Hepatic stellate cell (primary cell): ENCODE measurements at regions not wholly inside any gene's neighbourhood (a gene's known extent, or its start where the extent isn't known, plus 50 kb on each side); places are given as distances from the start of the nearest gene placed in this dataset.

Experiments used
- DNase-seq: peaks from one replicate; pipeline ENCODE4 v3.0.0; 2011; ENCODE audit warnings: low spot score

- no peak for DNase-seq
These were observed 556.7 kb downstream of the TYW1 start for GRCh38 chr7:67553378-67553777.

- no peak for DNase-seq
These were observed 558.4 kb downstream of the TYW1 start for GRCh38 chr7:67554986-67555385.

- no peak for DNase-seq
These were observed 568.3 kb downstream of the TYW1 start for GRCh38 chr7:67564959-67565358.

GRCh38 chr7:67566101-67566500, 569.5 kb downstream of the TYW1 start:
- no peak for DNase-seq

GRCh38 chr7:67571026-67571545, 574.5 kb downstream of the TYW1 start:
- DNase-seq = no peak

GRCh38 chr7:67573639-67574038, 577.0 kb downstream of the TYW1 start:
- no peak for DNase-seq

GRCh38 chr7:67588631-67589030, 592.0 kb downstream of the TYW1 start:
- no peak for DNase-seq

GRCh38 chr7:67589183-67589582, 592.5 kb downstream of the TYW1 start:
- DNase-seq = no peak

GRCh38 chr7:67590649-67591048, 594.0 kb downstream of the TYW1 start:
- no peak for DNase-seq

- no peak for DNase-seq
These were observed 597.2 kb downstream of the TYW1 start for GRCh38 chr7:67593794-67594193.

- DNase-seq = no peak
These were observed 599.0 kb downstream of the TYW1 start for GRCh38 chr7:67595431-67596180.

- no peak for DNase-seq
These were observed 600.5 kb downstream of the TYW1 start for GRCh38 chr7:67597161-67597560.

GRCh38 chr7:67598469-67598868, 601.8 kb downstream of the TYW1 start:
- DNase-seq = no peak

GRCh38 chr7:67599331-67600062, 602.9 kb downstream of the TYW1 start:
- DNase-seq = no peak

GRCh38 chr7:67602246-67602887, 605.7 kb downstream of the TYW1 start:
- no peak for DNase-seq

GRCh38 chr7:67604461-67605386, 608.1 kb downstream of the TYW1 start:
- no peak for DNase-seq

GRCh38 chr7:67608806-67609205, 612.2 kb downstream of the TYW1 start:
- no peak for DNase-seq

GRCh38 chr7:67610897-67611296, 614.3 kb downstream of the TYW1 start:
- no peak for DNase-seq

GRCh38 chr7:67614843-67615242, 618.2 kb downstream of the TYW1 start:
- DNase-seq = no peak

- no peak for DNase-seq
These were observed 619.9 kb downstream of the TYW1 start for GRCh38 chr7:67616517-67616916.

- DNase-seq = no peak
These were observed 622.0 kb downstream of the TYW1 start for GRCh38 chr7:67618556-67619162.
